ENCODE measurements at regions not wholly inside any gene's neighbourhood (a gene's known extent, or its start where the extent isn't known, plus 50 kb on each side); places are given as distances from the start of the nearest gene placed in this dataset.

GRCh38 chr1:94629259-94630181, 88.0 kb upstream of the F3 start:
- no peak for TF ChIP-seq CTCF (IDR thresholded peaks at IDR 0.05; ENCODE audit: insufficient read depth, low read depth, low read length, missing control alignments)
- no peak for DNase-seq (ENCODE audit: low read depth)
- H3K4me3 ChIP-seq (ENCODE audit: low read length) = no peak overlapping the region

GRCh38 chr1:94628499-94628843, 86.9 kb upstream of the F3 start:
- H3K4me3 ChIP-seq (ENCODE audit: low read length) = no peak overlapping the region
- no peak for TF ChIP-seq CTCF (IDR thresholded peaks at IDR 0.05; ENCODE audit: insufficient read depth, low read depth, low read length, missing control alignments)

GRCh38 chr1:94627771-94628498, 86.4 kb upstream of the F3 start:
- no peak overlapping the region for H3K4me3 ChIP-seq (ENCODE audit: low read length)
- no peak for TF ChIP-seq CTCF (IDR thresholded peaks at IDR 0.05; ENCODE audit: insufficient read depth, low read depth, low read length, missing control alignments)
- no peak for DNase-seq (ENCODE audit: low read depth)

More at GRCh38 chr1:94628499-94628843, 86.9 kb upstream of the F3 start:
- DNase-seq (ENCODE audit: low read depth) = no peak

GRCh38 chr1:94624203-94624602, 82.6 kb upstream of the F3 start:
- DNase-seq (ENCODE audit: low read depth) = no peak
- H3K4me3 ChIP-seq (ENCODE audit: low read length) = no peak overlapping the region
- TF ChIP-seq CTCF (IDR thresholded peaks at IDR 0.05; ENCODE audit: insufficient read depth, low read depth, low read length, missing control alignments) = no peak

- DNase-seq (ENCODE audit: low read depth) = peak; percentile 94
- H3K4me3 ChIP-seq (ENCODE audit: low read length) = no peak overlapping the region
- no peak for TF ChIP-seq CTCF (IDR thresholded peaks at IDR 0.05; ENCODE audit: insufficient read depth, low read depth, low read length, missing control alignments)
Observed at GRCh38 chr1:94623560-94624148, 82.1 kb upstream of the F3 start.

- DNase-seq (ENCODE audit: low read depth) = peak; percentile 94
Observed at GRCh38 chr1:94622757-94623156, 81.2 kb upstream of the F3 start.

More at GRCh38 chr1:94622757-94623156, 81.2 kb upstream of the F3 start:
- H3K4me3 ChIP-seq (ENCODE audit: low read length) = no peak overlapping the region
- no peak for TF ChIP-seq CTCF (IDR thresholded peaks at IDR 0.05; ENCODE audit: insufficient read depth, low read depth, low read length, missing control alignments)
